ENCODE measurements at regions not wholly inside any gene's neighbourhood (a gene's known extent, or its start where the extent isn't known, plus 50 kb on each side); places are given as distances from the start of the nearest gene placed in this dataset.

DNA sequence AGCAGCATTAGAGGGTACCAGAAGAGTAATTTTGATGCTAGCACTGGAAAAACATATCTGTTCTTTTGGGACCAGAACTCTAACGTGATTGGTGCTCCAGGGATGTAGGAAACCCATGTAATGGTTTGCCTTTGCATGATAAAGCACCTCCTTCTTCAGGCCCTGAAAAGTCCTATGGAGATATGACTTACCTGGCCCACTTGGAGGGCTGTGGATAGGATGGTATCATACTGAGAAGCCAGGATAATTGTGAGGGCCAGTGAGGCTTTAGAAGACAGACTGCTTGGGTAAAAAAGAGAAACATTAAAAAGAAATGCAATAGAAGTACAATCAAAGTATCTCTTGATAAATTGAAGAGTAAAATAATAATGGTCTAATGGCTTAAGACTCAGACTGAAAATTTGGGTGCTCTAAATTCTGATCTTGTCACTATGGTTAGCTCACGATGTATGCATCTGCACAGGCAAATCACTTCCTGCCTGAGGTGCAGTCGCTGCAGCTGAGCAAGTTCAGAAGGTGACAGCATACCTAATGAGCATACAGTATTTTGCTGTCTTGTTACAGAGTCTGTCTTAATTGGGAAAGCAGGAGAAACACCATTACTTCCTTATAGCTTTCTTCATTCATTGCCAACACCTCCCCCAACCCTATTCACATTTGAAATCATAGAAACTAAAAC, 371.5 kb downstream of the NUP35 start:
- no peak overlapping the region for H3K27ac Mint-ChIP-seq
- no peak overlapping the region for H3K4me3 Mint-ChIP-seq
- TF ChIP-seq CTCF (IDR thresholded peaks at IDR 0.05; ENCODE audit: unreplicated experiment in 3 of 3): no peak
- H3K9me3 Mint-ChIP-seq: no peaks in the 10 kb centered on the region
- no peaks in the 10 kb centered on the region for H3K27me3 Mint-ChIP-seq (ENCODE audit: low read depth)
- no peaks in the 10 kb centered on the region for H3K36me3 Mint-ChIP-seq (ENCODE audit: low read depth)
- H3K4me1 Mint-ChIP-seq: peaks cover 5% of the 10 kb centered on the region

DNA sequence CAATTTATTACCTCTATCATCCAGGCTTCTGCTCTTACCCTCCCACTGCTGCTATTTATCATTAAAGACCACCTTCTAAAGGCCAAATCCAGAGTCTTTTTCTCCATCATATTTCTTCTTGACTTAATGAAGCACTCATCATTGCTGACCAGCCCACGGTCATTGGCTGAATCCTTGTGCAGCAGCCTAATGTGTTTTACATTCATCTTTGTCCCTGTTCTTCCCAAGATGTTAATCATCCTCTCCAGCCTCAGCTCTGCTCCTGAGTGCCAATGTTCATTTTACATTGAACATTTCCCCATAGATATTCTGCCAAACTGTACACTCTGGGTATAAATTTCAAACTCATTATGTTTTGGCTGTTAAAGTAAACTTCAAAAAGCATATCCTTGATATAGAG, 373.6 kb downstream of the NUP35 start:
- no peak overlapping the region for H3K27ac Mint-ChIP-seq
- H3K9me3 Mint-ChIP-seq: peaks cover 9% of the 10 kb centered on the region
- no peaks in the 10 kb centered on the region for H3K27me3 Mint-ChIP-seq (ENCODE audit: low read depth)
- H3K4me3 Mint-ChIP-seq: no peak overlapping the region
- TF ChIP-seq CTCF (IDR thresholded peaks at IDR 0.05; ENCODE audit: unreplicated experiment in 3 of 3): no peak
- no peaks in the 10 kb centered on the region for H3K4me1 Mint-ChIP-seq
- H3K36me3 Mint-ChIP-seq (ENCODE audit: low read depth): no peaks in the 10 kb centered on the region

DNA sequence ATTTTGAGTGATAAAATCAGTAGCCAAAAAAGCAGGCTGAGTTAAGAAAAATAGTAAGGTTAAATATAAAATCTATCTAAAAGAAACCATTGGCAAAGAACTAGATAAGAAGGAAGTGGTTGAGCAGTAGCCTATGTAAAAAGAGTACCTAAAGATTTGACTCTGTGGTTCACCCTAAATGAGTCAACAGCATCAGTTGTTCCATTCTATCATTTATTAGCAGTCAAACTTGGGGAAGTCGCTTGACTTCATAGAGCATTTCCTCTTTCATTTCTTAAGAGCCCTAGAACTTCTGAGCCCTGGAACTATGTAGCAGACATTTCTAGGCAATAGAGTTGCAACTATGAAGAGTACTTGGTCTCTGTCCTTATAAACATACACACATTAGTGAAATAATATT, 381.7 kb downstream of the NUP35 start:
- peaks cover 4% of the 10 kb centered on the region for H3K27me3 Mint-ChIP-seq (ENCODE audit: low read depth)
- H3K4me3 Mint-ChIP-seq: no peak overlapping the region
- no peaks in the 10 kb centered on the region for H3K4me1 Mint-ChIP-seq
- no peaks in the 10 kb centered on the region for H3K36me3 Mint-ChIP-seq (ENCODE audit: low read depth)
- peaks cover 21% of the 10 kb centered on the region for H3K9me3 Mint-ChIP-seq
- no peak overlapping the region for H3K27ac Mint-ChIP-seq
- TF ChIP-seq CTCF (IDR thresholded peaks at IDR 0.05; ENCODE audit: unreplicated experiment in 3 of 3): no peak

DNA sequence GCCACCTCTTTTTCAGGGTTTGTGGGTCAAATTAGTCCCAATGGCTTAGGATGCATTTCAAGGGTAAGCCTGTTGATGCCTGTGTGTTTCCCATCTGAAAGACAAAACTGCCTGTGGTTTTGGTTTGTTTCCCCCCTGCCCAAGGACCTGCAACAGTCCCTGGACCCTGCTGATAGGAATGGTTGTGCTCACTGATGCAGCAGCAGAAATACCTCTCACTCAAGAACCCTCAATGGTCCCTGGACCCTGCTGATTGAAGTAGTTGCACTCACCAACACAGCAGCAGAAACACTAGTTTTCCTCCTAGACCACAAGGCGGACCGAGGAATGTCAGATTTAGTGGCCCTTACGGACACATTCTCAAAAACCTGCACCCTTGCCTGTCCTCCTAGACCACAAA, 386.9 kb downstream of the NUP35 start:
- Mint-ChIP-seq H3K9me3 (peaks cover 9% of the 10 kb centered on the region), H3K4me3 (no peak overlapping the region), H3K27ac (no peak overlapping the region), H3K36me3 (ENCODE audit: low read depth) (no peaks in the 10 kb centered on the region), H3K4me1 (no peaks in the 10 kb centered on the region), H3K27me3 (ENCODE audit: low read depth) (peaks cover 4% of the 10 kb centered on the region)
- TF ChIP-seq CTCF (IDR thresholded peaks at IDR 0.05; ENCODE audit: unreplicated experiment in 3 of 3): no peak

DNA sequence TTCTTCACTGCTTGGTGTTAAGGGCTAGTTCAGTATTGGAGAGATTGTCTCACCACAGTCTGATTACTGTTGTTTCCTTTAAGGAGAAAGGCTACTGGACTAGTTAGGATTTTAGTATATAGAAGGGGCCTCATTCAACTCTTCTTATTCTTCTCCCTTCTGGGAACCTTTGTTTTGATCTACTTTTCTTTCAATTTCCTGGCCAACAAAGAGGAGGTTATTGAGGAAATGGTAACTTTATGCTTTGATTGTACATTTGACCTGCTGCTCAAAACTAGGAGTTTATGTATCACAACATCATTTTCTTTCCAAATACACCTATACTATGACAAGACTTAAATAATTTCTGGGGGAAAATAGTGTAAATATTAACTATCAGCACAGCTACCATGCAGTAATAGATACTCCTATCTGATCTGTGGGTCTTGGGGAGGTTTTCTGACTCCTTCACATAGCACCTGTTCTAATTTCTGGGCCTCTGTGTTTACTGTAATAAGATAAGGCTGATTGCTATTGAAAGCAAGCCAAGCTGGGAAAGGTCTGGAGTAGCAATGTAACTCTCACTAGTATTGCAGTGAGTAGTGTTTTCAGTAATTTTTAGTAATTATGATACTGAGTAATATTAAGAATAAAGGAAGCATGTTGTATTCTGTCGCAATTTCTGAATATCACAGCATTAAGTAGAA, 395.3 kb downstream of the NUP35 start:
- no peaks in the 10 kb centered on the region for H3K36me3 Mint-ChIP-seq (ENCODE audit: low read depth)
- no peak overlapping the region for H3K27ac Mint-ChIP-seq
- H3K9me3 Mint-ChIP-seq: no peaks in the 10 kb centered on the region
- TF ChIP-seq CTCF (IDR thresholded peaks at IDR 0.05; ENCODE audit: unreplicated experiment in 3 of 3): no peak
- H3K4me1 Mint-ChIP-seq: peaks cover 20% of the 10 kb centered on the region
- H3K27me3 Mint-ChIP-seq (ENCODE audit: low read depth): no peaks in the 10 kb centered on the region
- H3K4me3 Mint-ChIP-seq: no peak overlapping the region

DNA sequence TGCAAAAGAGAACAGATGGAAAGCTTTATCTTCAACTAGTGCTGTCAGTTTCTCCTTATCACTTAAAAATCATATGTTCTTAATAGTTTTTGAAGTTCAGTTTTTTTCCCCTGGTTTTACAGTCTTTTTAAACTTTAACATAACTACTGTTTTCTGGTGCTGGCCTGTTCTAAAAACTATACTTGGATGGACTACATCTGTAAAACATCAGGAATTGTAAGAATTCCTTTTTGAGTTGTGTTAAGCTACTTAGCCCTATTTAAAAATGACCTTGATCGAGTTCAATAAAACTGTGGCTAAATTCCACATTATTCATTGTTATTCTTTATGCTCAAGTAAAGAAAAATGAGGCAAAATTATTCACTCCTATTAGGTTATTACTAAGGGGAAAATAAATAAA, 397.7 kb downstream of the NUP35 start:
- H3K36me3 Mint-ChIP-seq (ENCODE audit: low read depth): no peaks in the 10 kb centered on the region
- H3K9me3 Mint-ChIP-seq: no peaks in the 10 kb centered on the region
- no peaks in the 10 kb centered on the region for H3K27me3 Mint-ChIP-seq (ENCODE audit: low read depth)
- H3K27ac Mint-ChIP-seq: peak overlapping the region; percentile 11 to 56 (median 52)
- no peak for TF ChIP-seq CTCF (IDR thresholded peaks at IDR 0.05; ENCODE audit: unreplicated experiment in 3 of 3)
- peaks cover 20% of the 10 kb centered on the region for H3K4me1 Mint-ChIP-seq
- no peak overlapping the region for H3K4me3 Mint-ChIP-seq

Data from nephron (organoid).